ENCODE measurements at regions not wholly inside any gene's neighbourhood (a gene's known extent, or its start where the extent isn't known, plus 50 kb on each side); places are given as distances from the start of the nearest gene placed in this dataset.
A peak's percentile ranks its signal among the peaks of the same experiment; 100 is the strongest.

GRCh38 chr18:45542043-45542442, 73.2 kb upstream of the SLC14A2 start:
- no peak for ATAC-seq (replicated peaks in 6 of 8)
- Histone ChIP-seq H3K27ac (no peak overlapping the region), H3K4me1 (replicated peaks in 1 of 2) (peaks cover 4 to 24% of the 10 kb centered on the region in 2 donors), H3K4me3 (no peak overlapping the region)
- 50 to 94% (median 80%) methylated on average over 1 to 5 of the region's 5 CpGs; no CpG with 5 or more reads in 3 of the 10 experiments for WGBS, 10 experiments
- in situ Hi-C loops (cut with MboI; ENCODE audit: low pct_unique_long_range_greater_than_20kb in 2 of 9, low sequenced_read_pairs in 9 of 9, unreplicated experiment in 9 of 9), result no loop called here

GRCh38 chr18:45547910-45548309, 67.4 kb upstream of the SLC14A2 start:
- Histone ChIP-seq H3K4me3 (no peak overlapping the region), H3K4me1 (replicated peaks in 1 of 2) (peaks cover 0 to 19% of the 10 kb centered on the region in 2 donors), H3K27ac (no peak overlapping the region)
- WGBS, 10 experiments, result 61 to 95% (median 78%) methylated on average over 2 to 4 of the region's 4 CpGs; no CpG with 5 or more reads in 5 of the 10 experiments
- no peak for ATAC-seq (replicated peaks in 6 of 8)
- in situ Hi-C loops (cut with MboI; ENCODE audit: low pct_unique_long_range_greater_than_20kb in 2 of 9, low sequenced_read_pairs in 9 of 9, unreplicated experiment in 9 of 9), result no loop called here

GRCh38 chr18:45548614-45549013, 66.7 kb upstream of the SLC14A2 start:
- no peak for ATAC-seq (replicated peaks in 6 of 8)
- no peak overlapping the region for H3K27ac ChIP-seq
- in situ Hi-C loops (cut with MboI; ENCODE audit: low pct_unique_long_range_greater_than_20kb in 2 of 9, low sequenced_read_pairs in 9 of 9, unreplicated experiment in 9 of 9), result no loop called here
- peaks cover 0 to 21% of the 10 kb centered on the region in 2 donors for H3K4me1 ChIP-seq (replicated peaks in 1 of 2)
- whole genome bisulfite sequencing, 10 experiments, result 50 to 100% (median 100%) methylated on average over 1 of the region's 1 CpG; no CpG with 5 or more reads in 4 of the 10 experiments
- no peak overlapping the region for H3K4me3 ChIP-seq

GRCh38 chr18:45549290-45549689, 66.0 kb upstream of the SLC14A2 start:
- peak overlapping the region in 1 of 2 donors; percentile 50 for H3K27ac ChIP-seq
- in situ Hi-C loops (cut with MboI; ENCODE audit: low pct_unique_long_range_greater_than_20kb in 2 of 9, low sequenced_read_pairs in 9 of 9, unreplicated experiment in 9 of 9), result no loop called here
- H3K4me1 ChIP-seq (replicated peaks in 1 of 2), result peaks cover 0 to 28% of the 10 kb centered on the region in 2 donors
- 61 to 95% (median 76%) methylated on average over 2 to 7 of the region's 7 CpGs; no CpG with 5 or more reads in 3 of the 10 experiments for WGBS, 10 experiments
- no peak overlapping the region for H3K4me3 ChIP-seq
- ATAC-seq (replicated peaks in 6 of 8), result peak in 3 of 8 experiments; percentile 27 to 46 (median 36)

- in situ Hi-C loops (cut with MboI; ENCODE audit: low pct_unique_long_range_greater_than_20kb in 2 of 9, low sequenced_read_pairs in 9 of 9, unreplicated experiment in 9 of 9), result no loop called here
Observed at GRCh38 chr18:45551142-45551815, 64.0 kb upstream of the SLC14A2 start.

GRCh38 chr18:45553723-45554388, 61.4 kb upstream of the SLC14A2 start:
- peak in 5 of 8 experiments; percentile 47 to 89 (median 70) for ATAC-seq (replicated peaks in 6 of 8)
- Histone ChIP-seq H3K27ac (no peak overlapping the region), H3K4me1 (replicated peaks in 1 of 2) (peaks cover 0 to 26% of the 10 kb centered on the region in 2 donors), H3K4me3 (no peak overlapping the region)
- 20 to 83% (median 61%) methylated on average over 1 to 7 of the region's 7 CpGs; no CpG with 5 or more reads in 1 of the 10 experiments for WGBS, 10 experiments
- in situ Hi-C loops (cut with MboI; ENCODE audit: low pct_unique_long_range_greater_than_20kb in 2 of 9, low sequenced_read_pairs in 9 of 9, unreplicated experiment in 9 of 9), result no loop called here

More at GRCh38 chr18:45551142-45551815, 64.0 kb upstream of the SLC14A2 start:
- Histone ChIP-seq H3K4me1 (replicated peaks in 1 of 2) (peaks cover 0 to 29% of the 10 kb centered on the region in 2 donors), H3K4me3 (no peak overlapping the region), H3K27ac (no peak overlapping the region)
- peak in 2 of 8 experiments; percentile 23 to 32 for ATAC-seq (replicated peaks in 6 of 8)
- 0 to 100% (median 84%) methylated on average over 1 to 5 of the region's 6 CpGs; no CpG with 5 or more reads in 2 of the 10 experiments for WGBS, 10 experiments

- Histone ChIP-seq H3K27ac (peak overlapping the region in 1 of 2 donors; percentile 57), H3K4me3 (no peak overlapping the region), H3K4me1 (replicated peaks in 1 of 2) (peaks cover 0 to 21% of the 10 kb centered on the region in 2 donors)
- ATAC-seq (replicated peaks in 6 of 8), result peak in 5 of 8 experiments; percentile 12 to 79 (median 52)
- 0 to 40% (median 31%) methylated on average over 1 to 4 of the region's 6 CpGs; no CpG with 5 or more reads in 7 of the 10 experiments for WGBS, 10 experiments
- in situ Hi-C loops (cut with MboI; ENCODE audit: low pct_unique_long_range_greater_than_20kb in 2 of 9, low sequenced_read_pairs in 9 of 9, unreplicated experiment in 9 of 9), result no loop called here
Observed at GRCh38 chr18:45554389-45554737, 60.9 kb upstream of the SLC14A2 start.

- WGBS, 10 experiments, result 86 to 100% (median 94%) methylated on average over 1 to 2 of the region's 2 CpGs; no CpG with 5 or more reads in 4 of the 10 experiments
- Histone ChIP-seq H3K4me1 (replicated peaks in 1 of 2) (peaks cover 0 to 17% of the 10 kb centered on the region in 2 donors), H3K4me3 (no peak overlapping the region), H3K27ac (no peak overlapping the region)
- in situ Hi-C loops (cut with MboI; ENCODE audit: low pct_unique_long_range_greater_than_20kb in 2 of 9, low sequenced_read_pairs in 9 of 9, unreplicated experiment in 9 of 9), result no loop called here
- no peak for ATAC-seq (replicated peaks in 6 of 8)
Observed at GRCh38 chr18:45556222-45556621, 59.1 kb upstream of the SLC14A2 start.

- in situ Hi-C loops (cut with MboI; ENCODE audit: low pct_unique_long_range_greater_than_20kb in 2 of 9, low sequenced_read_pairs in 9 of 9, unreplicated experiment in 9 of 9), result no loop called here
- Histone ChIP-seq H3K4me1 (replicated peaks in 1 of 2) (peaks cover 0 to 17% of the 10 kb centered on the region in 2 donors), H3K27ac (no peak overlapping the region), H3K4me3 (no peak overlapping the region)
- ATAC-seq (replicated peaks in 6 of 8), result no peak
- 0 to 64% (median 42%) methylated on average over 1 to 4 of the region's 4 CpGs; no CpG with 5 or more reads in 4 of the 10 experiments for WGBS, 10 experiments
Observed at GRCh38 chr18:45557287-45557686, 58.0 kb upstream of the SLC14A2 start.

GRCh38 chr18:45557779-45558178, 57.5 kb upstream of the SLC14A2 start:
- Histone ChIP-seq H3K4me1 (replicated peaks in 1 of 2) (peaks cover 0 to 17% of the 10 kb centered on the region in 2 donors), H3K4me3 (no peak overlapping the region), H3K27ac (no peak overlapping the region)
- in situ Hi-C loops (cut with MboI; ENCODE audit: low pct_unique_long_range_greater_than_20kb in 2 of 9, low sequenced_read_pairs in 9 of 9, unreplicated experiment in 9 of 9), result no loop called here
- no peak for ATAC-seq (replicated peaks in 6 of 8)

- Histone ChIP-seq H3K4me1 (replicated peaks in 1 of 2) (peaks cover 0 to 8% of the 10 kb centered on the region in 2 donors), H3K4me3 (no peak overlapping the region), H3K27ac (no peak overlapping the region)
- in situ Hi-C loops (cut with MboI; ENCODE audit: low pct_unique_long_range_greater_than_20kb in 2 of 9, low sequenced_read_pairs in 9 of 9, unreplicated experiment in 9 of 9), result no loop called here
- 9 to 100% (median 72%) methylated on average over 1 of the region's 1 CpG; no CpG with 5 or more reads in 2 of the 10 experiments for WGBS, 10 experiments
- no peak for ATAC-seq (replicated peaks in 6 of 8)
Observed at GRCh38 chr18:45559258-45559657, 56.0 kb upstream of the SLC14A2 start.

- ATAC-seq (replicated peaks in 6 of 8), result no peak
- in situ Hi-C loops (cut with MboI; ENCODE audit: low pct_unique_long_range_greater_than_20kb in 2 of 9, low sequenced_read_pairs in 9 of 9, unreplicated experiment in 9 of 9), result no loop called here
- Histone ChIP-seq H3K4me3 (no peak overlapping the region), H3K4me1 (replicated peaks in 1 of 2) (peaks cover 2 to 4% of the 10 kb centered on the region in 2 donors), H3K27ac (no peak overlapping the region)
- 0 to 100% (median 78%) methylated on average over 1 to 4 of the region's 4 CpGs; no CpG with 5 or more reads in 4 of the 10 experiments for WGBS, 10 experiments
Observed at GRCh38 chr18:45560870-45561269, 54.4 kb upstream of the SLC14A2 start.
